ENCODE measurements at regions not wholly inside any gene's neighbourhood (a gene's known extent, or its start where the extent isn't known, plus 50 kb on each side); places are given as distances from the start of the nearest gene placed in this dataset.
"Not testable (repeated sequence)": the region's sequence is repeated elsewhere in the genome, so short reads cannot be mapped to it uniquely, and the experiment has no call there.

GRCh38 chr2:7377916-7378569 lies 460.8 kb downstream of the RNF144A start:
- no peak for DNase-seq (ENCODE audit: low read depth in 3 of 3)

DNA sequence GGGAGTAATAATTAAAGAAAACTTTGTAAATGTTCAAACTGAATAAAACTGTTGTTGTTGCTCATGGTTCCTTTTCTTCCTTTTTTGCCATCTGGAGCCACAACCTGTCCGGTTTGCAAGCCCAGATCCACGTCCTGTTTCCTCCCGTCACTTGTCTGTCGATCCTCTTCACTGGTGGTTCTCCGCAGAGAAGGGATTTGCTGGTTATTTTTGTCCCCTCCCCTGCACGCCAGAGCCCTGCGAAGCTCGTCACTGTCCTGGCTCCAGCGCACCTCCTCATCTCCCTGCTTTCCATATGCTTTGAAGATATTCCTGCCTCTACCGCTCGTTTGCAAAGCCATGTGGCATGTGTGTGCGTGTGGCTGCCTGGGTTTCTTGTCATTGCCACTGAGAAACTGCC lies 461.4 kb downstream of the RNF144A start:
- DNase-seq (ENCODE audit: low read depth in 3 of 3): no peak

- no peak for DNase-seq (ENCODE audit: low read depth in 3 of 3)
Measured at GRCh38 chr2:7379799-7380198, 462.6 kb downstream of the RNF144A start.

DNA sequence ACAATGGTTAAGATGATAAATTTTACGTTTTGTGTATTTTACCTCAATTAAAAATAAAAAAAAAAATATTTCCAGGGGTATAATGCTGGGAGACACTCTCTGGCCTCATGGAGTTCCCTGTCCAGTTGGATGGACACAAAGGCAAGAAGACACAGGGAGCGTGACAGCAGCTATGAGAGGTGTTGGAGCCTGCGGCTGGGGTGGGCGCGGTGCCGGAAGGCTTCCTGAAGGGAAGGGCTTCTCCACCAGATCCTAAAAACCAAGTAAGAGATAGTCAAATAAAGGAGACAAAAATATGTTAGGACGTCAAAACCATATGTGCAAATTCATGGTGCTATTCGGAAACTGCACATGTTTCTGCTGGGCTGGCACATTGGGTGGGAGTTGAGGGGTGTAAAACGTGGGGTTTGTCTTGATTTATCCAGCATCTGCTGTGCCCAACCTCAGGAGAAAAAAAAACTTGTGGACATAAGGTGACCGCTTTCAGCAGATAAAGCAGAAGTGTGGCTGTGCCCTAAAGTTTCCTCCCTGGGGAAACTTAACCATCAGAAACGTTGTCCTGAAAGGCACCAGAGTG lies 467.6 kb downstream of the RNF144A start:
- DNase-seq (ENCODE audit: low read depth in 3 of 3): no peak

GRCh38 chr2:7390311-7390710 lies 473.1 kb downstream of the RNF144A start:
- DNase-seq (ENCODE audit: low read depth in 3 of 3): not testable (repeated sequence)

GRCh38 chr2:7392076-7392787 lies 475.0 kb downstream of the RNF144A start:
- no peak for DNase-seq (ENCODE audit: low read depth in 3 of 3)

DNA sequence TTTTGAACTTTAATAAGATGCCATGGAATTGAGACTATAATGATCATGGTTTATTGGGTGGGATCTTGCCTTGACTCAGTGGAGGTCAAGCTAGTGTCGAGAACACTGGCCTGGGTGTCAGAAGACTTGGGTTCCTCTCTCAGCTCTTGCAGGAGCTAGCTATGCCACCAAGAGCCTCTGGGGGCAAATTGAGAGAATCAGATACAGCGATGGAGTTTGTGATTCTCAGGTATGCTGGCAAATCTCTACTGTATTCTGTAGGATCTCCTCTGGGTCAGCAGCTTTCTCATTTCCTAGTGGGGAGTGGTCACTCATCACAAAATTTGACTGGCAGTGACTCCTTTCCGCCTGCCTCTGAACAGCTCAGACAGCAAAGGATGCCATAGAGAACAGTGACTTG lies 477.0 kb downstream of the RNF144A start:
- DNase-seq (ENCODE audit: low read depth in 3 of 3): no peak

DNA sequence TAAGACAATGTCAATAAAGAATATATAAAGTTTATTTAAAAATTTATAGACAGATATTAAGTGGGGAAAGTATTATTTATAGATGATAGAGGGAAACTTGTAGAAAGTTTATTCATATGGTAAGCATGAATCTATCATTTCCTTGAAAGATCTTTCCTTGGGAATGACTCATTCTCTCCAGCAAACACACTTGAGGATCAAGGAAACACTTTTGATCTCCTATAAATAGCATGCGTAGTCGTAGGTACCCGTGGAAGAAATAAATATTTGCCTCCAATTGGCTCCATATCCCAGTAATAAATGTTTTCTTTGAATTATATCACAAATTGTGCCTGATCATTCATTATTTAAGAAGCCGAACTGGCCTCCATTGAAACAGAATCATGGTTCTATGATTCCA lies 483.4 kb downstream of the RNF144A start:
- DNase-seq (ENCODE audit: low read depth in 3 of 3): no peak

GRCh38 chr2:7403092-7403775 lies 486.0 kb downstream of the RNF144A start:
- DNase-seq (ENCODE audit: low read depth in 3 of 3): no peak

DNA sequence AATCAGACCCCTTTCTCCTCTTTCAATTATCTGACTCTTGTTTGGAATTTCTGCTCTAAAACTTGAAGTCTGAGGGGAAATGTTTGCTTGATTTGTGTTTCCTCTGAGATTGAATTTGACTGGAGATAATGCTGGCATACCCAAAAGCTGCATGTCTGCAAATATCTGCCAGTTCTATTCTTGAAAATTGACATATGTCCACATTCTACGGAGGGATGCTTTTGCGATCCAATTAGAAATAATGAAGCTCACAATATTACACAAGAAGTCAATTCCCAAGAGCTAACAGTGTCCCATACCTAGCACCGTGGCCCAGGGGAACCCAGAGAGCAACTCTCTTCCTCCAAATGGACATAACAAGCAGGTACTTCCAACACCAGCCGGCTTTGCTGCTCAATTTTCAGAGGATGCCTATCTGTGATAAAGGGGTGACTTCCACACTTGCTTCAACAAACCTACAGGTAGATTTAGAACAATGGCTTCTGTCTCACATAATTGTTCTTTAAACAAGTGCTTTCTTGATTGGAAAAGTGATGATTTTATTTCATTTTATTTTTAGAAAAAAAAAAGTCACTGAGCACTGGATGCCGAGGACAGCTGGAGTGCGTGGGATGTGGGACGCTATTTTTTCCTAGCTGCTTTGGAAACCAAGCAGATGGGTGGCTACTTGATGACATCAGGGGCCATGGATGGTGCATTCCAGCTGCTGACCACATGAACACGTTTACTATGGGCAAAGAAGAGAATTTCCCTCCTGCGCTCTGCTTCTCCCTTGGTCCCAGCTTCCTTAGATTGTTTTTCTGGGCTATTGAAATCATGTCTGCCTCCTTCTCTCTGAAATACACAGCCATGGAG lies 488.9 kb downstream of the RNF144A start:
- DNase-seq (ENCODE audit: low read depth in 3 of 3): no peak

- DNase-seq (ENCODE audit: low read depth in 3 of 3): no peak
Measured at GRCh38 chr2:7407001-7407400, 489.8 kb downstream of the RNF144A start.

- DNase-seq (ENCODE audit: low read depth in 3 of 3): no peak
Measured at GRCh38 chr2:7407906-7408680, 490.9 kb downstream of the RNF144A start.

DNA sequence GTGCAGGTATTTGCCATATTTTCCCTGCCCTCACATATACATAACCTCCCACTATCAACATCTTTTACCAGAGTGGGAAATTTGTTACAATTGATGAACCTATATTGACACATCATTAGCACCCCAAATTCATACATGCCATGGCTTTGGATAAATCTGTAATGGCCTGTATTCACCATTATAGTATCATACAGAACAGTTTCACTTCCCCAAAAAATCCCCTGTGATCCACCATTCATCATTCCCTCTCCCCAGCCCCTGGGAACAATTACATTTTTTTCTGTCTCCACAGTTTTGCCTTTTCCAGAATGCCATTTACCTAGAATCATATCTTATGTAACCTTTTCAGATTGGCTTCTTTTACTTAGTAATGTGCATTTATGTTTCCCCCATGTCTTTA lies 494.5 kb downstream of the RNF144A start:
- no peak for DNase-seq (ENCODE audit: low read depth in 3 of 3)

DNA sequence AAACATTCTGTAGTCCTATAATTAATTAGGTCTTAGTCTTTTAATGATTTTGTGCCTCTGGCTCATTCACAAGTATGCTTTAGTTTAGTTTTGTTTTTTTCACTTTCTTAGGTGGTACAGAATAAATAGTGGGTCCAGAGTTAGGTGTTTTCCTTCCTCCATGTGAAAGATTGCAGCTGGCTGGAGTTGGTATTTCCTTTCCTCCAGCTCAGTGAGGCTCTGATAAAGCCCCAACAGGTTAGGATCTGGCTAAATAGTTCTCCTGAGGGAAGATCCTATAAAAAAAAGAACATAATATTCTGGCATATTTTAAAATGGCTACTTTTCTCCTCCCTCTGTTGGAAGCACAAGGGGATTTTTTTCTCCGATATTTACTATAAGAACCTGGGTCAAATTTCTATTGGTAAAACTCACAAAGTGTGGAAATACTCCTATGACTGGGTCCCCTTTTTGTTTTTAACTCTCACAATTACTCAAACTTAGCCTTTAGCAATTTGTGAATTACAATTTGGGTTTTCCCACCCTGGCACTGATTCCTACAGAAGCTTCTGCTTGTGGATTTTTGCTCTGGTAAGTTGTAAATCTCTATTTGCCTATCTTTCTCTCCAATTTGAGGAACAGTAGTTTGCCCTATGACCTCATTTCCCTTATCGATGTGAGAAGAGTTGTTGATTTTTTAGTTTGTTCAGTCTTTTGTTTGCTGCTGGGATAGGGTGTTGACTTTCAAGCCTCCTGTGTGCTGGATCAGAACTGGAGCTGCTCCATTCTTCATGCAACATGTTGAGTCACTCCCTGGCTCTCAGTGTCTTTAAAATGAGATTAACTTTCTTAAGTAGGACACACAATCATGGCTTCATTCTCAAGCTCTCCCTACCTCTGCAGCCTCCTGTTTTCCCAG lies 500.9 kb downstream of the RNF144A start:
- no peak for DNase-seq (ENCODE audit: low read depth in 3 of 3)

GRCh38 chr2:7419186-7419585 lies 502.0 kb downstream of the RNF144A start:
- DNase-seq (ENCODE audit: low read depth in 3 of 3): no peak

GRCh38 chr2:7419814-7420311 lies 502.7 kb downstream of the RNF144A start:
- DNase-seq (ENCODE audit: low read depth in 3 of 3): no peak

GRCh38 chr2:7420530-7420929 lies 503.3 kb downstream of the RNF144A start:
- DNase-seq (ENCODE audit: low read depth in 3 of 3): no peak

DNA sequence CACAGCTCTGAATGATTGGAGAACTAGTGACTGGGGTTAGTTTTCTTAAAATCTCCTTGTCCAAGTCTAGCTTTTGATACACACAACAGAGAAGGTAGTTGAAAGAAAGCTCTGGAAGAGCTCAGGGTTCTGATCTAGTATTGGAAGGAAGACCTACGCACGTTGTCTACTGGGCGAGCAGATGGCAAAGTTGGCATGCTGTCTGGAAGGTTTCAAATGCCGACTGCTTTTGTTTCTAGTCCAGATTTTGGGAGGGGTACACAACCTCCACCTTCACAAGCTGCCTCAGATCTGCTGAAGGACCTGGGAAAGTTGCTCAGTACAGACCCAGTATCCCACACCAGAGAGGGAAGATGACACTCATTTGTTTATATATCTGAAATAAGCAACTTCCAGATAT lies 507.3 kb downstream of the RNF144A start:
- no peak for DNase-seq (ENCODE audit: low read depth in 3 of 3)

GRCh38 chr2:7427293-7428060 lies 510.3 kb downstream of the RNF144A start:
- peak in 1 of 3 experiments; percentile 26 for DNase-seq (ENCODE audit: low read depth in 3 of 3)
